WTC11 (cell line): ENCODE measurements at regions not wholly inside any gene's neighbourhood (a gene's known extent, or its start where the extent isn't known, plus 50 kb on each side); places are given as distances from the start of the nearest gene placed in this dataset.

Experiments
- ATAC-seq: fragments of 200-7000 bp; cut with Tn5 transposase; 2 replicates; pipeline ENCODE4 v1.10.0; 2021; ENCODE audit warnings: mild to moderate bottlenecking, moderate library complexity
- CTCF ChIA-PET: fragments of 300-600 bp; sonication (Branson Sonifier 250); formaldehyde crosslinking; loops from one replicate; lab custom pipeline; 2021; ENCODE audit warnings: antibody characterized with exemption; lab: Charles Lee
- POLR2A ChIA-PET: fragments of 350-600 bp; sonication (Branson Sonifier 250); formaldehyde crosslinking; loops from one replicate; lab custom pipeline; 2021; ENCODE audit warnings: antibody characterized with exemption; lab: Charles Lee
- DNase-seq: peaks from one replicate; pipeline ENCODE4 v3.0.0; 2021; ENCODE audit warnings: low spot score
- H3K27ac Mint-ChIP-seq: 2 replicates; pipeline ENCODE4 v1.8.0; 2021; ENCODE audit warnings: mixed read lengths
- H3K27me3 Mint-ChIP-seq: 2 replicates; pipeline ENCODE4 v1.8.0; 2021; ENCODE audit warnings: low read depth, mild to moderate bottlenecking, moderate library complexity, mixed read lengths
- H3K36me3 Mint-ChIP-seq: 2 replicates; pipeline ENCODE4 v1.8.0; 2021; ENCODE audit warnings: mixed read lengths
- H3K4me1 Mint-ChIP-seq: 2 replicates; pipeline ENCODE4 v1.8.0; 2022; ENCODE audit warnings: mixed read lengths
- H3K4me3 Mint-ChIP-seq: 2 replicates; pipeline ENCODE4 v1.8.0; 2021; ENCODE audit warnings: mild to moderate bottlenecking, moderate library complexity, mixed read lengths
- H3K9me3 Mint-ChIP-seq: 2 replicates; pipeline ENCODE4 v1.8.0; 2021; ENCODE audit warnings: mixed read lengths
- CREM ChIP-seq: sonication (generic); formaldehyde crosslinking; IDR thresholded peaks from 2 replicates; pipeline ENCODE4 v1.8.1; 2022; ENCODE audit warnings: mild to moderate bottlenecking, missing genetic modification reagents, moderate library complexity
- CTCF ChIP-seq: fragments of 200-600 bp; IDR thresholded peaks from 2 replicates; pipeline ENCODE4 v1.8.0; 2022; ENCODE audit warnings: antibody characterized with exemption
- E2F4 ChIP-seq: sonication (generic); formaldehyde crosslinking; IDR thresholded peaks from 2 replicates; pipeline ENCODE4 v1.8.1; 2022; ENCODE audit warnings: low read depth, mild to moderate bottlenecking, moderate library complexity, missing genetic modification reagents, borderline replicate concordance
- ESRRA ChIP-seq: sonication (generic); formaldehyde crosslinking; IDR thresholded peaks from 2 replicates; pipeline ENCODE4 v1.8.1; 2022; ENCODE audit warnings: mild to moderate bottlenecking, missing genetic modification reagents, borderline replicate concordance
- GABPB1 ChIP-seq: sonication (generic); formaldehyde crosslinking; IDR thresholded peaks from 2 replicates; pipeline ENCODE4 v1.8.1; 2023; ENCODE audit warnings: mild to moderate bottlenecking, missing genetic modification reagents
- GTF2I ChIP-seq: fragments of 250-450 bp; sonication (Bioruptor Pico); conservative IDR thresholded peaks from 2 replicates; pipeline ENCODE4 v1.4.0; 2021; ENCODE audit warnings: mild to moderate bottlenecking
- JAZF1 ChIP-seq: fragments of 250-450 bp; sonication (Bioruptor Pico); IDR thresholded peaks from 2 replicates; pipeline ENCODE4 v1.9.0; 2021; ENCODE audit warnings: moderate library complexity, mild to moderate bottlenecking, inconsistent platforms
- JUN ChIP-seq: sonication (generic); formaldehyde crosslinking; IDR thresholded peaks from 2 replicates; pipeline ENCODE4 v1.8.0; 2023; ENCODE audit warnings: mild to moderate bottlenecking, missing genetic modification reagents
- MAX ChIP-seq: sonication (generic); formaldehyde crosslinking; IDR thresholded peaks from 2 replicates; pipeline ENCODE4 v1.8.0; 2022; ENCODE audit warnings: mild to moderate bottlenecking, missing genetic modification reagents
- MYBL2 ChIP-seq: sonication (generic); formaldehyde crosslinking; IDR thresholded peaks from 2 replicates; pipeline ENCODE4 v1.8.1; 2023; ENCODE audit warnings: mild to moderate bottlenecking, moderate library complexity, missing genetic modification reagents
- NFE2L1 ChIP-seq: sonication (generic); formaldehyde crosslinking; IDR thresholded peaks from 2 replicates; pipeline ENCODE4 v1.8.1; 2023; ENCODE audit warnings: missing genetic modification reagents
- PRDM15 ChIP-seq: sonication (generic); formaldehyde crosslinking; IDR thresholded peaks from 2 replicates; pipeline ENCODE4 v1.8.0; 2022; ENCODE audit warnings: missing genetic modification reagents
- SP1 ChIP-seq: sonication (generic); formaldehyde crosslinking; conservative IDR thresholded peaks from 2 replicates; pipeline ENCODE4 v1.8.1; 2022; ENCODE audit warnings: missing genetic modification reagents
- ZBTB21 ChIP-seq: sonication (generic); formaldehyde crosslinking; IDR thresholded peaks from 2 replicates; pipeline ENCODE4 v1.8.1; 2023; ENCODE audit warnings: mild to moderate bottlenecking, missing genetic modification reagents, borderline replicate concordance
- ZNF263 ChIP-seq: sonication (generic); formaldehyde crosslinking; IDR thresholded peaks from 2 replicates; pipeline ENCODE4 v1.8.1; 2022; ENCODE audit warnings: low read depth, mild to moderate bottlenecking, moderate library complexity, missing genetic modification reagents
- ZNF281 ChIP-seq: sonication (generic); formaldehyde crosslinking; IDR thresholded peaks from 2 replicates; pipeline ENCODE4 v1.8.0; 2023; ENCODE audit warnings: mild to moderate bottlenecking, missing genetic modification reagents
- ZNF512 ChIP-seq: sonication (generic); formaldehyde crosslinking; IDR thresholded peaks from 2 replicates; pipeline ENCODE4 v1.8.1; 2022; ENCODE audit warnings: missing genetic modification reagents, borderline replicate concordance
- ZSCAN18 ChIP-seq: fragments of 250-450 bp; sonication (Bioruptor Pico); IDR thresholded peaks from 2 replicates; pipeline ENCODE4 v2.1.2; 2022; ENCODE audit warnings: mild to moderate bottlenecking, moderate library complexity

GRCh38 chr2:66700677-66701066 lies 265.7 kb downstream of the MEIS1 start (continued):
- TF ChIP-seq ZNF281 (CRISPR knock-in tag) (no peak), CREM (CRISPR knock-in tag) (no peak), NFE2L1 (CRISPR knock-in tag) (no peak), ZNF263 (CRISPR knock-in tag) (no peak), JAZF1 (CRISPR knock-in tag) (no peak), MYBL2 (no peak)
- TF ChIP-seq, all 79 proteins: peak for 0

- Mint-ChIP-seq H3K27ac (no peak overlapping the region), H3K36me3 (no peaks in the 10 kb centered on the region), H3K9me3 (no peaks in the 10 kb centered on the region), H3K4me3 (no peak overlapping the region), H3K4me1 (peaks cover 44% of the 10 kb centered on the region), H3K27me3 (no peaks in the 10 kb centered on the region)
- no peak for TF ChIP-seq ZNF512
- no peak for TF ChIP-seq CTCF
- no peak for TF ChIP-seq ZSCAN18 (CRISPR knock-in tag)
- no peak for TF ChIP-seq ZBTB21 (CRISPR knock-in tag)
- no peak for TF ChIP-seq JUN (CRISPR knock-in tag)
- TF ChIP-seq SP1 (CRISPR knock-in tag), result no peak
- no peak for TF ChIP-seq GTF2I (CRISPR knock-in tag)
- no peak for TF ChIP-seq GABPB1 (CRISPR knock-in tag)
- TF ChIP-seq E2F4 (CRISPR knock-in tag), result no peak
- TF ChIP-seq ESRRA (CRISPR knock-in tag), result no peak
- no peak for TF ChIP-seq MAX (CRISPR knock-in tag)
- TF ChIP-seq PRDM15 (CRISPR knock-in tag), result no peak
- ATAC-seq (no peak), DNase-seq (no peak)
- ChIA-PET CTCF (no interaction called here), POLR2A (no interaction called here)
These were observed 266.3 kb downstream of the MEIS1 start for GRCh38 chr2:66701251-66701650.
